ENCODE measurements at regions not wholly inside any gene's neighbourhood (a gene's known extent, or its start where the extent isn't known, plus 50 kb on each side); places are given as distances from the start of the nearest gene placed in this dataset.

DNA sequence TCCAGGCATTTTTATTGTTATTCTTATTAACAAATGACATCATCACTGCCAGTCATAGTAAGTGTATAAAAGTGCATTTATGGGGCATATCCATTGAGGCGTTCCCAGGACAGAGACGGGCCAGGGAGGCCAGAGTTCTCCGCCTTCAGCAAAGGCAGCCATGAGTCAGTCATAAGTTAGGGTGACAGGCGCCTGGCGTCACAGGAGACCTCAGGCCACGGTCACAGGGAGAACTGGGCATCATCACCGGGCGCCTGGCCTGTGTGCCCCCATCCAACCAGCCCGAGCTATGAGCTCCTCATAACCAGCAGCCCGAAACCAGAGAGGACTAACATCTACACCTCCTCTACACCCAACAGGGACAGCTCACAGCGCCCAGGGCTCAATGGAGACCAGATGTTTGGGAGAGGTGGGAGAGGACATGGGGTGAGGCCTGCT lies 259.2 kb downstream of the DLL1 start:
- DNase-seq (ENCODE audit: low spot score) = no peak
- Histone ChIP-seq H3K9me3 (no peaks in the 10 kb centered on the region), H3K4me3 (no peak overlapping the region), H3K36me3 (no peaks in the 10 kb centered on the region), H3K4me1 (no peaks in the 10 kb centered on the region), H3K27ac (no peak overlapping the region), H3K27me3 (no peaks in the 10 kb centered on the region)
- TF ChIP-seq, protein P1, sequence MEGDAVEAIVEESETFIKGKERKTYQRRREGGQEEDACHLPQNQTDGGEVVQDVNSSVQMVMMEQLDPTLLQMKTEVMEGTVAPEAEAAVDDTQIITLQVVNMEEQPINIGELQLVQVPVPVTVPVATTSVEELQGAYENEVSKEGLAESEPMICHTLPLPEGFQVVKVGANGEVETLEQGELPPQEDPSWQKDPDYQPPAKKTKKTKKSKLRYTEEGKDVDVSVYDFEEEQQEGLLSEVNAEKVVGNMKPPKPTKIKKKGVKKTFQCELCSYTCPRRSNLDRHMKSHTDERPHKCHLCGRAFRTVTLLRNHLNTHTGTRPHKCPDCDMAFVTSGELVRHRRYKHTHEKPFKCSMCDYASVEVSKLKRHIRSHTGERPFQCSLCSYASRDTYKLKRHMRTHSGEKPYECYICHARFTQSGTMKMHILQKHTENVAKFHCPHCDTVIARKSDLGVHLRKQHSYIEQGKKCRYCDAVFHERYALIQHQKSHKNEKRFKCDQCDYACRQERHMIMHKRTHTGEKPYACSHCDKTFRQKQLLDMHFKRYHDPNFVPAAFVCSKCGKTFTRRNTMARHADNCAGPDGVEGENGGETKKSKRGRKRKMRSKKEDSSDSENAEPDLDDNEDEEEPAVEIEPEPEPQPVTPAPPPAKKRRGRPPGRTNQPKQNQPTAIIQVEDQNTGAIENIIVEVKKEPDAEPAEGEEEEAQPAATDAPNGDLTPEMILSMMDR (IDR thresholded peaks at IDR 0.05) = no peak

DNA sequence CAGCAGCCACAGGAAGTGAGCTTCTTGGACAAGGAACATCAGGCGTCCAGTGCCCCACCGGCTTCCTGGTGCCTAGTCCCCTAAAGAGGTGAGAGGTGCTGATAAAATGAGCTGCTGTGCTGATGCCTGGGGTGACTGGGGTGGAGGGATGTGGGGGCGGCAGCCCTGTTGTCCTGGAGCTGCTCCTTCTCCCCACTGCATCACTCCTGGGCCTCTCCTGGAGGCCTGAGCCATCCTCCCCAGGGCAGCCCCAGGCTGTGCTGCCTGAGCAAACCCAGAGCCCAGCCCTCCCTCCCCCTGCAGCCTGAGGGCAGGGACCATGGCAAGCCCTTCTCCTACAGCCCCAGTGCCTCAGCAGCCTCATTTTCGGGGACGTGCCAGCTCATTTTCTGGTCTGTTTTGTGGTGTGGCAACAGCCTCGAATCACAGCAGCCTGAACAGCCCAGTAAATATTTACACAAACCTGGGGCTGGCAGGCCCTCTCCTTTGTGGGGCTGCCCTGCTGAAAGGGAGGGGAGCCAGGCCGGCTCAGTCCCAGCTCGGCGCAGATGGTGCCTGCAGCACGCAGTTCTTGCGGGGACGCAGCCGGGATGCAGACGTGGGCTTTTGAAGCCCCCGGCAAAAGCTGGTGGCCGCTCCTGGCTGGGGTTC lies 259.9 kb downstream of the DLL1 start:
- Histone ChIP-seq H3K9me3 (no peaks in the 10 kb centered on the region), H3K27me3 (no peaks in the 10 kb centered on the region), H3K36me3 (no peaks in the 10 kb centered on the region), H3K4me1 (no peaks in the 10 kb centered on the region), H3K4me3 (no peak overlapping the region), H3K27ac (no peak overlapping the region)
- TF ChIP-seq, protein P1 (IDR thresholded peaks at IDR 0.05) = no peak
- DNase-seq (ENCODE audit: low spot score) = no peak

DNA sequence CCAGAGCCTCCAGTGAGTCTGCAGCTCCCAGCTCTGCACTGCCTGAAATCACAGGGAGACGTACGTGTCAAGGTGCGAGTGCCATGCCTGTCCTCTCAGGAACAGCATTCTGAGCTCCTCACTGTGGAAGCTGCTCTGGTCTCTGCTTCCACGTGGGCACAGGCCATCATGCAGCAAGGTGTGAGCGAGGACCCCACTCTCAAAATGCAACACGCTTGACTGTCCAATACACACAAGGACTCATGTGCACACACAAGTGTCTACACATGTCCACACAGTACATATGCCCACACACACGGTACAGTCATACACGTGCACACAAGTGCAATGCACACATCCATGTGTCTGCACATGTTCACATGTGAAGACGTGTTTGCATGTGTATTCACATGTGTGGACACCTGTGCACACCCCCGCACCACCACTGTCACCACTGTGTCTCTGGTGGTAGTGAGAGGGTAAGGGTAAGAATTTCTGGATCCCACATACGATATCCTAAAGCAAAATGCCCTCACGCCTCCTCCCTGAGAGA lies 260.5 kb downstream of the DLL1 start:
- Histone ChIP-seq H3K4me1 (peaks cover 0 to 4% of the 10 kb centered on the region in 2 donors), H3K9me3 (no peaks in the 10 kb centered on the region), H3K36me3 (no peaks in the 10 kb centered on the region), H3K27ac (no peak overlapping the region), H3K27me3 (no peaks in the 10 kb centered on the region), H3K4me3 (no peak overlapping the region)
- TF ChIP-seq, protein P1 (IDR thresholded peaks at IDR 0.05) = no peak
- no peak for DNase-seq (ENCODE audit: low spot score)

DNA sequence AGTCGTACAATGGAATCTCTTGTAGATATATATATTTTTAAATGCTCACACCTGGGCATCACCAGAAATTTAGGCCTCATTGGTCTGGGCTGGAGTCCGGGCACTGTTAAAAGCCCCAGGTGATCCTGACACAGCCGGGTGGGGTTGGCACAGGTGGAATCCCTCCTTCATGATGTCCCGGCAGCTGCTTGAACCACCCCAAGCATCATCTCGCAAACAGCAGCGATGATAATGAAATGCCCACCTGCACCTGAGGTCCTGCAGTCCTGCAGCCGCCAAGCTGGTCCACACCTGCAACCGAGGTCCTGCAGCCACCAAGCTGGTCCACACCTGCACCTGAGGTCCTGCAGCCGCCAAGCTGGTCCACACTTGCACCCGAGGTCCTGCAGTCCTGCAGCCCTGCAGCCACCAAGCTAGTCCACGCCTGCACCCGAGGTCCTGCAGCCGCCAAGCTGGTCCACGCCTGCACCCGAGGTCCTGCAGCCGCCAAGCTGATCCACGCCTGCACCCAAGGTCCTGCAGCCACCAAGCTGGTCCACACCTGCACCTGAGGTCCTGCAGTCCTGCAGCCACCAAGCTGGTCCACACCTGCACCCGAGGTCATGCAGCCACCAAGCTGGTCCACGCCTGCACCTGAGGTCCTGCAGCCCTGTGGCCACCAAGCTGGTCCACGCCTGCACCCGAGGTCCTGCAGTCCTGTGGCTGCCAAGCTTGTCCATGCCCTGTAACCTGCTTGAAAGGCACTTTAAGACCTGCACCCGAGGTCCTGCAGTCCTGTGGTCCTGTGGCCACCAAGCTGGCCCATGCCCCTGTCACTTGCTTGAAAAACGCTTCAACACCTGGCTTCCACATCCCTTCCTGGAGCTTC lies 261.2 kb downstream of the DLL1 start:
- H3K36me3 ChIP-seq = no peaks in the 10 kb centered on the region
- no peaks in the 10 kb centered on the region for H3K9me3 ChIP-seq
- DNase-seq (ENCODE audit: low spot score) = no peak
- H3K4me3 ChIP-seq = no peak overlapping the region
- TF ChIP-seq, protein P1 (IDR thresholded peaks at IDR 0.05) = no peak
- H3K27ac ChIP-seq = no peak overlapping the region
- peaks cover 0 to 11% of the 10 kb centered on the region in 2 donors for H3K4me1 ChIP-seq
- H3K27me3 ChIP-seq = no peaks in the 10 kb centered on the region

DNA sequence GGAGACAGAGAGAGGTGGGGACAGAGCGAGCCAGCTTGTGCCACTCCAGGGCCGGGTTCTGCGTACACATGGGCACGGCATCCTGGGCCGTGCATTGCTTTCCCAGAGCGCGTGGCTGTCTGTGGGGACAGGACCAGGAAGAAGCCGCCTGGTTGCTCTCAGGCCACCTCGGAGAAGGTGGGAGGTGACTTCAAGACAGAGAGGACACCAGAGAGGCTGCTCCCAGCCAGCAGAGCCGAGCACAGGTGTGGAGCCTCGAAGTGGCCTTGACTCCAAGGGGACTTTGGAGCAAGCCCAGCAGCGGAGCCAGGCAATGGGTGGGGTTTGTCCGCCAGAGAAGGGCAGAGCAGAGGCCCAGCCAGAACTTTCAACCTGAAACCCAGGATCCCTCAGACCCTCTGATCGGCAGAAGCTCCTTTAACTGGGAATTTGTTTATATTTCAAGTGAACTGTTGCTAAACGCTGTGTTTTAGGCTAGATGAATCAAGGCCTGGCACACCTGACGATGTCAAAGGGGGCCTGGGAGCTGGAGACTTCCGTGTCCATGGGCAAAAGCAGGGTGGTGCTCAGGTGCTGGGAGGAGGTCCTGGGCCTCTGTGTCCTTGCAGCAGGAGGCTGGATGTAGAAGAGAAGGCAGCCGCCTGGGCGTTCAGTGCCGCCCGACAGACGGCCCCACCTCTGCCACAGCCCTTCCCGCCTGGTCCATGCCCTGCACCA lies 262.1 kb downstream of the DLL1 start:
- DNase-seq (ENCODE audit: low spot score) = peak; percentile 48

More for the DNA sequence above, 262.1 kb downstream of the DLL1 start:
- Histone ChIP-seq H3K27ac (no peak overlapping the region), H3K27me3 (no peaks in the 10 kb centered on the region), H3K4me1 (peaks cover 0 to 13% of the 10 kb centered on the region in 2 donors), H3K36me3 (no peaks in the 10 kb centered on the region), H3K4me3 (no peak overlapping the region), H3K9me3 (no peaks in the 10 kb centered on the region)
- TF ChIP-seq, protein P1 (IDR thresholded peaks at IDR 0.05) = no peak
